Panc1 (cell line): ENCODE measurements at regions not wholly inside any gene's neighbourhood (a gene's known extent, or its start where the extent isn't known, plus 50 kb on each side); places are given as distances from the start of the nearest gene placed in this dataset.

Experiments used
- POLR2AphosphoS5 ChIP-seq: IDR thresholded peaks from 2 replicates; pipeline ENCODE4 v1.6.1; 2012; ENCODE audit warnings: mild to moderate bottlenecking, low read depth, low read length, moderate library complexity
- SIN3A ChIP-seq: IDR thresholded peaks from 2 replicates; pipeline ENCODE4 v1.6.1; 2012; ENCODE audit warnings: low read depth, mild to moderate bottlenecking, low read length, moderate library complexity, borderline replicate concordance; ENCODE audit not compliant: insufficient read depth
- TCF7L2 ChIP-seq: IDR thresholded peaks from 2 replicates; pipeline ENCODE4 v1.6.1; 2011; ENCODE audit warnings: mild to moderate bottlenecking, low read depth, low read length, inconsistent platforms
- TF ChIP-seq, protein P1 (sequence below): fragments of 450-650 bp; IDR thresholded peaks from 2 replicates; pipeline ENCODE4 v1.5.1; 2017; ENCODE audit warnings: mild to moderate bottlenecking
- TF ChIP-seq, protein P2 (sequence below), 2 experiments: IDR thresholded peaks; 2 replicates each; pipeline ENCODE4 v1.6.1; 2011 to 2012; ENCODE audit warnings: low read depth in 2 of 2, control low read depth in 1 of 2, low read length in 1 of 2, mild to moderate bottlenecking in 1 of 2, moderate library complexity in 1 of 2; ENCODE audit not compliant: insufficient read depth in 1 of 2

DNA sequence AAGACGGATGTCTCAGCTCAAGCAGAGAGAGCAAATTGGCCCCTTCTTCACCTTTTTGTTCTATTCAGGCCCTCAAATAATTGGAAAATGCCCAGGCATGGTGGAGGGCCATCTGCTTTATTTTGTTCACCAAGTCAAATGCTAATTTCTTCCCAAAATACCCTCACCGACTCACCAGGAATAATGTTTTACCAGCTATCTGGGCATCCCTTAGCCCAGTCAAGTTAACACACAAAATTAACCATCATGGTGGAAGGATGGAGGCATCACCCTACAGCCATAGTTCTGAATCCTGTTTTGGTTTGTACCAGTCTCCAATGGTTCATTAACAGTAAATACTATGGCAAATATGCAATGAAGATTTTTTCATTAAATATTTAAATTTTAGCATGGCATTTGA, 51.7 kb upstream of the SERP2 start:
- TF ChIP-seq, protein P1, sequence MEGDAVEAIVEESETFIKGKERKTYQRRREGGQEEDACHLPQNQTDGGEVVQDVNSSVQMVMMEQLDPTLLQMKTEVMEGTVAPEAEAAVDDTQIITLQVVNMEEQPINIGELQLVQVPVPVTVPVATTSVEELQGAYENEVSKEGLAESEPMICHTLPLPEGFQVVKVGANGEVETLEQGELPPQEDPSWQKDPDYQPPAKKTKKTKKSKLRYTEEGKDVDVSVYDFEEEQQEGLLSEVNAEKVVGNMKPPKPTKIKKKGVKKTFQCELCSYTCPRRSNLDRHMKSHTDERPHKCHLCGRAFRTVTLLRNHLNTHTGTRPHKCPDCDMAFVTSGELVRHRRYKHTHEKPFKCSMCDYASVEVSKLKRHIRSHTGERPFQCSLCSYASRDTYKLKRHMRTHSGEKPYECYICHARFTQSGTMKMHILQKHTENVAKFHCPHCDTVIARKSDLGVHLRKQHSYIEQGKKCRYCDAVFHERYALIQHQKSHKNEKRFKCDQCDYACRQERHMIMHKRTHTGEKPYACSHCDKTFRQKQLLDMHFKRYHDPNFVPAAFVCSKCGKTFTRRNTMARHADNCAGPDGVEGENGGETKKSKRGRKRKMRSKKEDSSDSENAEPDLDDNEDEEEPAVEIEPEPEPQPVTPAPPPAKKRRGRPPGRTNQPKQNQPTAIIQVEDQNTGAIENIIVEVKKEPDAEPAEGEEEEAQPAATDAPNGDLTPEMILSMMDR: no peak
- TF ChIP-seq TCF7L2: no peak
- no peak for TF ChIP-seq POLR2AphosphoS5
- TF ChIP-seq, protein P2, sequence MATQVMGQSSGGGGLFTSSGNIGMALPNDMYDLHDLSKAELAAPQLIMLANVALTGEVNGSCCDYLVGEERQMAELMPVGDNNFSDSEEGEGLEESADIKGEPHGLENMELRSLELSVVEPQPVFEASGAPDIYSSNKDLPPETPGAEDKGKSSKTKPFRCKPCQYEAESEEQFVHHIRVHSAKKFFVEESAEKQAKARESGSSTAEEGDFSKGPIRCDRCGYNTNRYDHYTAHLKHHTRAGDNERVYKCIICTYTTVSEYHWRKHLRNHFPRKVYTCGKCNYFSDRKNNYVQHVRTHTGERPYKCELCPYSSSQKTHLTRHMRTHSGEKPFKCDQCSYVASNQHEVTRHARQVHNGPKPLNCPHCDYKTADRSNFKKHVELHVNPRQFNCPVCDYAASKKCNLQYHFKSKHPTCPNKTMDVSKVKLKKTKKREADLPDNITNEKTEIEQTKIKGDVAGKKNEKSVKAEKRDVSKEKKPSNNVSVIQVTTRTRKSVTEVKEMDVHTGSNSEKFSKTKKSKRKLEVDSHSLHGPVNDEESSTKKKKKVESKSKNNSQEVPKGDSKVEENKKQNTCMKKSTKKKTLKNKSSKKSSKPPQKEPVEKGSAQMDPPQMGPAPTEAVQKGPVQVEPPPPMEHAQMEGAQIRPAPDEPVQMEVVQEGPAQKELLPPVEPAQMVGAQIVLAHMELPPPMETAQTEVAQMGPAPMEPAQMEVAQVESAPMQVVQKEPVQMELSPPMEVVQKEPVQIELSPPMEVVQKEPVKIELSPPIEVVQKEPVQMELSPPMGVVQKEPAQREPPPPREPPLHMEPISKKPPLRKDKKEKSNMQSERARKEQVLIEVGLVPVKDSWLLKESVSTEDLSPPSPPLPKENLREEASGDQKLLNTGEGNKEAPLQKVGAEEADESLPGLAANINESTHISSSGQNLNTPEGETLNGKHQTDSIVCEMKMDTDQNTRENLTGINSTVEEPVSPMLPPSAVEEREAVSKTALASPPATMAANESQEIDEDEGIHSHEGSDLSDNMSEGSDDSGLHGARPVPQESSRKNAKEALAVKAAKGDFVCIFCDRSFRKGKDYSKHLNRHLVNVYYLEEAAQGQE (IDR thresholded peaks at IDR 0.05; ENCODE audit: insufficient read depth in 1 of 2, low read depth in 2 of 2, low read length in 1 of 2): no peak
- TF ChIP-seq SIN3A: no peak
